ENCODE measurements at regions not wholly inside any gene's neighbourhood (a gene's known extent, or its start where the extent isn't known, plus 50 kb on each side); places are given as distances from the start of the nearest gene placed in this dataset.

DNA sequence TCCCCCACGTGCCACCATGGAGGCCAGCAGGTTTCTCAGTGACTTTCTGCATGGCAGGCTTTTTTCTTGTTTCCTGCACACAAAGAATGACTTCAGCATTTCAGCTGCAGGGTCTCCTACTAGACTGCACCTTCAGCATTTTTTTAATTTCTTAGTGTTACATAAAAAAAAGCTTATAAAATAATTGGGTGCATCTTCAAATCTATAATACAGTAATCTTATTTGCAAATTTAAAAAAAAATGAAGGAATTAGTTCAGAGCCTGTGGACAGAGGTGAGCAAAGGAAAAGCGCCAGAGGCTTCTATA, 57.6 kb downstream of the FAM50B start:
- TF ChIP-seq, protein P1, sequence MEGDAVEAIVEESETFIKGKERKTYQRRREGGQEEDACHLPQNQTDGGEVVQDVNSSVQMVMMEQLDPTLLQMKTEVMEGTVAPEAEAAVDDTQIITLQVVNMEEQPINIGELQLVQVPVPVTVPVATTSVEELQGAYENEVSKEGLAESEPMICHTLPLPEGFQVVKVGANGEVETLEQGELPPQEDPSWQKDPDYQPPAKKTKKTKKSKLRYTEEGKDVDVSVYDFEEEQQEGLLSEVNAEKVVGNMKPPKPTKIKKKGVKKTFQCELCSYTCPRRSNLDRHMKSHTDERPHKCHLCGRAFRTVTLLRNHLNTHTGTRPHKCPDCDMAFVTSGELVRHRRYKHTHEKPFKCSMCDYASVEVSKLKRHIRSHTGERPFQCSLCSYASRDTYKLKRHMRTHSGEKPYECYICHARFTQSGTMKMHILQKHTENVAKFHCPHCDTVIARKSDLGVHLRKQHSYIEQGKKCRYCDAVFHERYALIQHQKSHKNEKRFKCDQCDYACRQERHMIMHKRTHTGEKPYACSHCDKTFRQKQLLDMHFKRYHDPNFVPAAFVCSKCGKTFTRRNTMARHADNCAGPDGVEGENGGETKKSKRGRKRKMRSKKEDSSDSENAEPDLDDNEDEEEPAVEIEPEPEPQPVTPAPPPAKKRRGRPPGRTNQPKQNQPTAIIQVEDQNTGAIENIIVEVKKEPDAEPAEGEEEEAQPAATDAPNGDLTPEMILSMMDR (IDR thresholded peaks at IDR 0.05): no peak
- no peak for TF ChIP-seq POLR2A (IDR thresholded peaks at IDR 0.05)

All from transverse colon (tissue), 3 donors.